PC-3 (cell line): ENCODE measurements at regions not wholly inside any gene's neighbourhood (a gene's known extent, or its start where the extent isn't known, plus 50 kb on each side); places are given as distances from the start of the nearest gene placed in this dataset.

ENCODE experiments used
- ATAC-seq: fragments of 200-7000 bp; cut with Tn5 transposase; 2 replicates; pipeline ENCODE4 v1.9.1; 2020; ENCODE audit warnings: mild to moderate bottlenecking, moderate library complexity
- BruUV-seq: library from RNA; stranded (reverse); fragments of 400-500 nt; replicated peaks from 2 replicates; lab custom pipeline; 2021; lab: Mats Ljungman, UMichigan
- CTCF ChIA-PET: fragments of 300-600 bp; sonication (Branson Sonifier 250); formaldehyde crosslinking; loops from one replicate; lab custom pipeline; 2022; ENCODE audit warnings: antibody characterized with exemption; lab: Charles Lee
- POLR2A ChIA-PET: fragments of 300-600 bp; sonication (Branson Sonifier 250); formaldehyde crosslinking; loops from one replicate; lab custom pipeline; 2022; ENCODE audit warnings: antibody characterized with exemption; ENCODE audit not compliant: unreplicated experiment; lab: Charles Lee
- DNase-seq: peaks from one replicate; pipeline ENCODE4 v3.0.0-alpha.2; 2015
- H2AFZ ChIP-seq: fragments of 300-600 bp; sonication (generic); 2 replicates; pipeline ENCODE4 v1.6.0; 2016; ENCODE audit warnings: antibody characterized with exemption, low read length
- H3F3A ChIP-seq: fragments of 300-600 bp; sonication (generic); one replicate; pipeline ENCODE4 v1.6.0; 2017; ENCODE audit warnings: antibody characterized with exemption, low read length, control low read depth, mild to moderate bottlenecking; ENCODE audit not compliant: unreplicated experiment
- H3K27ac ChIP-seq: fragments of 300-600 bp; sonication (generic); 2 replicates; pipeline ENCODE4 v1.5.1; 2016; ENCODE audit warnings: mild to moderate bottlenecking, low read length
- H3K27me3 ChIP-seq: fragments of 300-600 bp; sonication (generic); 2 replicates; pipeline ENCODE4 v1.6.1; 2016; ENCODE audit warnings: low read length, mixed read lengths
- H3K36me3 ChIP-seq: fragments of 300-600 bp; sonication (generic); 2 replicates; pipeline ENCODE4 v1.6.1; 2016; ENCODE audit warnings: low read depth, mixed run types, low read length, mixed read lengths
- H3K4me1 ChIP-seq: fragments of 300-600 bp; sonication (generic); 2 replicates; pipeline ENCODE4 v1.5.1; 2016; ENCODE audit warnings: low read length; ENCODE audit not compliant: insufficient read depth
- H3K4me2 ChIP-seq: fragments of 300-600 bp; sonication (generic); 2 replicates; pipeline ENCODE4 v1.6.0; 2016; ENCODE audit warnings: low read length
- H3K4me3 ChIP-seq: fragments of 300-600 bp; sonication (generic); 2 replicates; pipeline ENCODE4 v1.5.1; 2016; ENCODE audit warnings: mild to moderate bottlenecking, low read length, mixed read lengths
- H3K79me2 ChIP-seq: fragments of 300-600 bp; sonication (generic); 2 replicates; pipeline ENCODE4 v1.6.1; 2017; ENCODE audit warnings: low read length, mixed read lengths
- H3K9ac ChIP-seq: fragments of 300-600 bp; sonication (generic); 2 replicates; pipeline ENCODE4 v1.6.0; 2016; ENCODE audit warnings: mild to moderate bottlenecking, low read length
- H3K9me2 ChIP-seq: fragments of 300-600 bp; sonication (generic); replicated peaks from 2 replicates; pipeline ENCODE4 v1.6.1; 2016; ENCODE audit warnings: mixed run types, low read length, mixed read lengths
- H3K9me3 ChIP-seq: fragments of 300-600 bp; sonication (generic); 2 replicates; pipeline ENCODE4 v1.6.1; 2016; ENCODE audit warnings: low read length, mixed read lengths
- H4K20me1 ChIP-seq: fragments of 300-600 bp; sonication (generic); 2 replicates; pipeline ENCODE4 v1.6.1; 2016; ENCODE audit warnings: low read length, mixed read lengths
- CTCF ChIP-seq: fragments of 300-600 bp; sonication (generic); conservative IDR thresholded peaks from 2 replicates; pipeline ENCODE4 v1.5.1; 2017; ENCODE audit warnings: antibody characterized with exemption, low read depth, mild to moderate bottlenecking, low read length
- EZH2 ChIP-seq: fragments of 300-600 bp; sonication (generic); IDR thresholded peaks from one replicate; pipeline ENCODE4 v1.6.1; 2017; ENCODE audit warnings: antibody characterized with exemption, mild to moderate bottlenecking, low read length; ENCODE audit not compliant: unreplicated experiment
- EZH2phosphoT487 ChIP-seq: fragments of 300-600 bp; sonication (generic); IDR thresholded peaks from 2 replicates; pipeline ENCODE4 v1.6.1; 2018; ENCODE audit warnings: mild to moderate bottlenecking, antibody characterized with exemption, low read length, borderline replicate concordance
- intact Hi-C: fragments of 100-400 bp; cut with micrococcal nuclease; formaldehyde crosslinking; loops from 2 replicates; pipeline ENCODE4 v1.9.0; 2023

GRCh38 chr3:87370007-87370406 lies 93.6 kb upstream of the POU1F1 start:
- no peak overlapping the region for H3K9ac ChIP-seq
- no peaks in the 10 kb centered on the region for H3K9me2 ChIP-seq
- ATAC-seq (no peak), DNase-seq (no peak)
- no peaks in the 10 kb centered on the region for H3K79me2 ChIP-seq
- H3K4me2 ChIP-seq, result no peak overlapping the region
- H3K4me1 ChIP-seq, result peaks cover 15% of the 10 kb centered on the region
- no peak overlapping the region for H2AFZ ChIP-seq
- H4K20me1 ChIP-seq, result no peaks in the 10 kb centered on the region
- H3K4me3 ChIP-seq, result no peak overlapping the region
- no TSS peak for BruUV-seq
- POLR2A ChIA-PET, result no interaction called here
- intact Hi-C loops, result no loop called here
- H3K9me3 ChIP-seq, result no peaks in the 10 kb centered on the region
- no peak overlapping the region for H3K27ac ChIP-seq
- H3K36me3 ChIP-seq, result no peaks in the 10 kb centered on the region
- CTCF ChIA-PET, result interaction anchor here (0.6 kb wide), 1 partner anchor 780 kb away, joined by 4 read pairs; no protein-coding TSS in a partner anchor
- no peak for TF ChIP-seq EZH2
- TF ChIP-seq EZH2phosphoT487, result no peak
- TF ChIP-seq CTCF, result no peak
- H3K27me3 ChIP-seq, result no peaks in the 10 kb centered on the region
- H3F3A ChIP-seq, result no peaks in the 10 kb centered on the region

- ChIA-PET CTCF (no interaction called here), POLR2A (interaction anchor here (0.6 kb wide), 1 partner anchor 555 kb away, joined by 4 read pairs; no protein-coding TSS in a partner anchor)
- intact Hi-C loops, result no loop called here
- Histone ChIP-seq H3K9me3 (no peaks in the 10 kb centered on the region), H3K79me2 (no peaks in the 10 kb centered on the region), H3K4me1 (peaks cover 15% of the 10 kb centered on the region), H3K4me2 (no peak overlapping the region), H2AFZ (no peak overlapping the region), H3F3A (no peaks in the 10 kb centered on the region), H3K27ac (no peak overlapping the region), H3K4me3 (no peak overlapping the region), H3K9ac (no peak overlapping the region), H3K9me2 (no peaks in the 10 kb centered on the region), H4K20me1 (no peaks in the 10 kb centered on the region), H3K27me3 (no peaks in the 10 kb centered on the region), H3K36me3 (no peaks in the 10 kb centered on the region)
- DNase-seq (peak; percentile 58), ATAC-seq (peak; percentile 93)
- BruUV-seq, result no TSS peak
- TF ChIP-seq CTCF (no peak), EZH2 (no peak), EZH2phosphoT487 (no peak)
Measured at GRCh38 chr3:87367736-87368135, 91.4 kb upstream of the POU1F1 start.

GRCh38 chr3:87363721-87364120 lies 87.3 kb upstream of the POU1F1 start:
- BruUV-seq, result no TSS peak
- Histone ChIP-seq H3K79me2 (no peaks in the 10 kb centered on the region), H3K9me2 (no peaks in the 10 kb centered on the region), H4K20me1 (no peaks in the 10 kb centered on the region), H3K9ac (no peak overlapping the region), H3K9me3 (no peaks in the 10 kb centered on the region), H3K4me2 (no peak overlapping the region), H3K4me1 (peaks cover 33% of the 10 kb centered on the region), H2AFZ (no peak overlapping the region), H3K4me3 (no peak overlapping the region), H3F3A (no peaks in the 10 kb centered on the region), H3K27me3 (no peaks in the 10 kb centered on the region), H3K27ac (no peak overlapping the region), H3K36me3 (no peaks in the 10 kb centered on the region)
- CTCF ChIA-PET, result no interaction called here
- TF ChIP-seq EZH2phosphoT487 (no peak), EZH2 (no peak), CTCF (no peak)
- ATAC-seq (no peak), DNase-seq (no peak)
- POLR2A ChIA-PET, result no interaction called here
- intact Hi-C loops, result no loop called here
